HepG2 (cell line): ENCODE measurements at regions not wholly inside any gene's neighbourhood (a gene's known extent, or its start where the extent isn't known, plus 50 kb on each side); places are given as distances from the start of the nearest gene placed in this dataset.

Source experiments
- MTA3 ChIP-seq: sonication (generic); formaldehyde crosslinking; IDR thresholded peaks from 2 replicates; pipeline ENCODE4 v1.4.0; 2020; ENCODE audit warnings: missing genetic modification reagents
- SMC3 ChIP-seq: IDR thresholded peaks from 2 replicates; pipeline ENCODE4 v1.6.1; 2011; ENCODE audit warnings: low read length, improper control_type of control experiment
- ZKSCAN1 ChIP-seq: fragments of 150-350 bp; IDR thresholded peaks from 2 replicates; pipeline ENCODE4 v1.6.1; 2014; ENCODE audit warnings: low read length
- TF ChIP-seq, protein P1 (sequence below): sonication (generic); formaldehyde crosslinking; IDR thresholded peaks from 2 replicates; pipeline ENCODE4 v1.4.0; 2020; ENCODE audit warnings: mild to moderate bottlenecking, missing genetic modification reagents, borderline replicate concordance

DNA sequence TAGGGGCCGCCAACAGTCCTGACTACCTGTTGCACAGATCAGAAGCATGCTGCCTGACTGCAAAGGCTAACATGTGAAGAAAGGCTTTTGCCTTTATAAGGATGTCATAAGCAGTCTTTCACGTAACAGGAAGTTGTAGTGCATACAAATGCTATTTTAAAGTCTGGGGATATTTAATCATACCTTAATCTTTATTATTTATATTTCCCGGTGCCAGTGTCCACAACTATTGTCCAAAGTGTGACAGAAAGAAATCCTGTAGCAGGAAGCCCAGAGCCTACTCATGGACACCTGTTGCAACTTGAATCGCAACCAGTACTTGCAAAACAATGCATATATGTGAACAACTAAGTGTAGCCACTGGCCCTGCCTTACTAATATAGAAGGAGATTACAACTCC lies 235.8 kb downstream of the ALDH8A1 start:
- TF ChIP-seq, protein P1, sequence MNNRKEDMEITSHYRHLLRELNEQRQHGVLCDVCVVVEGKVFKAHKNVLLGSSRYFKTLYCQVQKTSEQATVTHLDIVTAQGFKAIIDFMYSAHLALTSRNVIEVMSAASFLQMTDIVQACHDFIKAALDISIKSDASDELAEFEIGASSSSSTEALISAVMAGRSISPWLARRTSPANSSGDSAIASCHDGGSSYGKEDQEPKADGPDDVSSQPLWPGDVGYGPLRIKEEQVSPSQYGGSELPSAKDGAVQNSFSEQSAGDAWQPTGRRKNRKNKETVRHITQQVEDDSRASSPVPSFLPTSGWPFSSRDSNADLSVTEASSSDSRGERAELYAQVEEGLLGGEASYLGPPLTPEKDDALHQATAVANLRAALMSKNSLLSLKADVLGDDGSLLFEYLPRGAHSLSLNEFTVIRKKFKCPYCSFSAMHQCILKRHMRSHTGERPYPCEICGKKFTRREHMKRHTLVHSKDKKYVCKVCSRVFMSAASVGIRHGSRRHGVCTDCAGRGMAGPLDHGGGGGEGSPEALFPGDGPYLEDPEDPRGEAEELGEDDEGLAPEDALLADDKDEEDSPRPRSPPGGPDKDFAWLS (CRISPR knock-in tag), result no peak
- no peak for TF ChIP-seq SMC3
- no peak for TF ChIP-seq ZKSCAN1
- TF ChIP-seq MTA3 (CRISPR knock-in tag), result no peak
